ENCODE measurements at regions not wholly inside any gene's neighbourhood (a gene's known extent, or its start where the extent isn't known, plus 50 kb on each side); places are given as distances from the start of the nearest gene placed in this dataset.

DNA sequence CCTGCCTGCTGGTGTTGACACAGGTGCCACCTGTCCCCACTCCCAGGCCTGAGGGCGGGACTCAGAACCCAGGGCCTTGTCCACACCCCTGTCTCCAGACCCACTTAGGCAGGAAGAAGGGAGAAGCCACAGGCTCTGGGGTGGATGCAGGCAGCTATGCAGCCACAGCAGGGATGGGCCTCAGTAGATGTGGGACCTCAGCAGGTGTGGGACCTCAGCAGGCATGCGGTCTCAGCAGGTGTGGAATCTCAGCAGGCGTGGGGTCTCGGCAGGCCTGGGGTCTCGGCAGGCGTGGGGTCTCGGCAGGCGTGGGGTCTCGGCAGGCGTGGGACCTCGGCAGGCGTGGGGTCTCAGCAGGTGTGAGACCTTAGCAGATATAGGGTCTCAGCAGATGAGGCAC is 118.0 kb upstream of the PITRM1 start:
- TF ChIP-seq, protein P1, sequence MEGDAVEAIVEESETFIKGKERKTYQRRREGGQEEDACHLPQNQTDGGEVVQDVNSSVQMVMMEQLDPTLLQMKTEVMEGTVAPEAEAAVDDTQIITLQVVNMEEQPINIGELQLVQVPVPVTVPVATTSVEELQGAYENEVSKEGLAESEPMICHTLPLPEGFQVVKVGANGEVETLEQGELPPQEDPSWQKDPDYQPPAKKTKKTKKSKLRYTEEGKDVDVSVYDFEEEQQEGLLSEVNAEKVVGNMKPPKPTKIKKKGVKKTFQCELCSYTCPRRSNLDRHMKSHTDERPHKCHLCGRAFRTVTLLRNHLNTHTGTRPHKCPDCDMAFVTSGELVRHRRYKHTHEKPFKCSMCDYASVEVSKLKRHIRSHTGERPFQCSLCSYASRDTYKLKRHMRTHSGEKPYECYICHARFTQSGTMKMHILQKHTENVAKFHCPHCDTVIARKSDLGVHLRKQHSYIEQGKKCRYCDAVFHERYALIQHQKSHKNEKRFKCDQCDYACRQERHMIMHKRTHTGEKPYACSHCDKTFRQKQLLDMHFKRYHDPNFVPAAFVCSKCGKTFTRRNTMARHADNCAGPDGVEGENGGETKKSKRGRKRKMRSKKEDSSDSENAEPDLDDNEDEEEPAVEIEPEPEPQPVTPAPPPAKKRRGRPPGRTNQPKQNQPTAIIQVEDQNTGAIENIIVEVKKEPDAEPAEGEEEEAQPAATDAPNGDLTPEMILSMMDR (IDR thresholded peaks at IDR 0.05) = no peak
- TF ChIP-seq POLR2A (IDR thresholded peaks at IDR 0.05) (no peak), EP300 (IDR thresholded peaks at IDR 0.05; ENCODE audit: low read depth) (no peak)

All from transverse colon (tissue), 3 donors.